HL-60/S4 treated with retinoic acid at 250 ng/mL for 4 days and 3 days (cell line): ENCODE measurements at regions not wholly inside any gene's neighbourhood (a gene's known extent, or its start where the extent isn't known, plus 50 kb on each side); places are given as distances from the start of the nearest gene placed in this dataset.
"Not testable (repeated sequence)": the region's sequence is repeated elsewhere in the genome, so short reads cannot be mapped to it uniquely, and the experiment has no call there.

ENCODE experiments used
- in situ Hi-C: fragments of 300-500 bp; cut with MboI; formaldehyde crosslinking; loops from 2 replicates; pipeline ENCODE4 v1.7.0; 2022; ENCODE audit warnings: low sequenced_read_pairs

DNA sequence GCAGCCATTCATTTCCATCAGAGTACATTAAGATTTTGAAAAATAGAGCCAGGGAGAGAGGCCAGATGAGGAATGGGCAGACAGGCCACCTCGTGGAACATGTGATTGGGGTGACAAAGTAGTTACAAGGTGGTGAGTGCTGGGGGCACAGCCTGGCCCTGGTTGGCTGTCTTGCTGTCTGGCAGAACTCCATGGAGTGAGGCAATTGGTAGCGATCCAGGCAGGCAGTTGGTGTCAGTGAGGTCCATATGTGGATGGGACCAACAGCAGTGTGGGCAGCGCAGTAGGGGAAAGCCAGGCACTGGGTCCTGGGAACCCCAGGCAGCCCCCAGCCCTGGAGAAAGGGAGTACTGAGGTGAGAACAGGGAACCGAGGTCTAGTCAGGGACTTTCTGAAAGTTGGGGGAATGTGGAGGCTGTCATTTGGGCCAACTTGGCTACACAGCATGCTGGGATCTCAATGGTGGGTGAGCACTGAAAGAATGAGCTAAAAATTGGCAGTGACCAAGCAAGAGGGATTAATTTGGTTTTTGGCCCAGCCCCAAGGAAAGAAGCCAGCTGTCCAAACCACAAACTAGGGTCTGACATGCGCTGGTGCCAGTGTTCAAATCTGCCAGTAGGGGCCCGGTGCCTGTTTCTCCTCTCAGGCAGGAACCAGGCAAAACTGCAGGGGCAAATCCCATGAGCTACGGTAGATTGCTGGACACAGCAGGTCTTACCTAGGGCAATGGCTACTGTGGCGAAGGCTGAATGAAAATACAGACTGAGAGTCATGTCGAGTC lies 61.4 kb upstream of the E2F3 start:
- in situ Hi-C loops, result no loop called here

DNA sequence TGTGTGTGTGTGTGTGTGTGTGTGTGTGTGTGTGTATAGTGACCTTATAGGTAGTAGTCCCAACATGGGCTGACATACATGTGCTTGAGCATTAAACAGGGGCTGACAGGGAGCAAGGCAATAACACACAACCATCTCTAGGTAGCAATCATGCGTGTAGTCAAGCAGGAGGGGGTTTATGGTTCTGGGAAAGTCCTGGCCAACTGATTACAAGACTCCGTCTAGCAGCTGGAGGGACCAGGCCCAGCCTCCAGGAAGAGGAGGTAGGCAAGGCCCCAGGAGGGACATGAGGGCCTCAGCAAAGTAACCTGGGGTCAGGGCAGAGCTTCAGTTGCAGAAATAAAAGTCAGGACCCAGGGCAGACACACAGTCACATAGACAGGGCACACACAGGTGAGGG lies 60.6 kb upstream of the E2F3 start:
- in situ Hi-C loops, result no loop called here

DNA sequence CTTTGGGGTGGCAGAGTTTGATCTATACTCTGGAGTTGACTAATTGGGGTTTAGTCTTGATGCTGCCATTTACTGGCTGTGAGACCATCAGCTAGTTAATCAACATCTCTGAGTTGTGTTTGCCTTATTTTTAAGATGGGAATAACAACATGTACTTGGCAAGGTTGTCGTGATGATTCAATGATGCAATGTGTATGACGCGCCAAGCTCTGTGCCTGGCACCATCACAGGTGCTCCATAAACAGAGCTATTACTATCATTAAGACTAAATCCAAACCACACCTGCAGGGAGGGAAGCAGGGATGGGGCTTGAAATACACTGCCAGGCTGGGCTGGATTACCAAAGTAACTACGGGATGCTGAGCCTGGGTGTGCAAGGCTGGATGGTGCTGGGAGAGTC lies 60.1 kb upstream of the E2F3 start:
- in situ Hi-C loops, result no loop called here

DNA sequence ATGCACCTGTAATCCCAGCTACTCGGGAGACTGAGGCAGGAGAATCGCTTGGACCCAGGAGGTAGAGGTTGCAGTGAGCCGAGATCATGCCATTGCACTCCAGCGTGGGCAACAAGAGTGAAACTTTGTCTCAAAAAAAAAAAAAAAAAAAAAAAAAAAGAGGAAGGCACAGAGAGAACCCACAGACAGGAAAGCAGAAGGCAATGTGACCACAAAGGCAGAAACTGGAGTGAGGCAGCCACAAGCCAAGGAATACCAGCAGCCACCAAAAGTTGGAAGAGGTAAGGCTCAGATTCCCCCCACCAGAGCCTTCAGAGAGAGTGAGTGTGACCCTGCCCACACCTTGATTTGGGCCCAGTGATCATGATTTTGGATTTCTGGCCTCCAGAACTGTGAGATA lies 54.7 kb upstream of the E2F3 start:
- in situ Hi-C loops, result not testable (repeated sequence)

DNA sequence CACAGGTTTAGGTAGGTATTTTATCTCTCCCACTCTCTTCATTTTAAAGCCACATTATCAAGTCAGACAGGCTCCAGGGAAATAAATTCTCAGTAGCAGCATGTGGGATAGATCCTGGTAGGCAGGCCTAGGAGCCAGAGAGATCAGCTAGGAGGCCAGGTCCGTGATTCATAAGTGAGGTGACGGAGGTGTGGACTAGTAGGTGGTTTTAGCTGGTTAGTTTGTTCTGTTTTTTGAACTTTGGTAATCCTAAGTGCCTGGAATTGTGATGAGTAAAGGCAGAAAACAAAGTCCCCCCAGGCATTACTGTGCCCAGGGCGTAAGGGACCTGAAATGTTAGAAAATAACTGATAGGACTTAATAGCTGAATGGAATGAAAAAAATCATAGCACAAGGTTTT lies 53.6 kb upstream of the E2F3 start:
- in situ Hi-C loops, result no loop called here

DNA sequence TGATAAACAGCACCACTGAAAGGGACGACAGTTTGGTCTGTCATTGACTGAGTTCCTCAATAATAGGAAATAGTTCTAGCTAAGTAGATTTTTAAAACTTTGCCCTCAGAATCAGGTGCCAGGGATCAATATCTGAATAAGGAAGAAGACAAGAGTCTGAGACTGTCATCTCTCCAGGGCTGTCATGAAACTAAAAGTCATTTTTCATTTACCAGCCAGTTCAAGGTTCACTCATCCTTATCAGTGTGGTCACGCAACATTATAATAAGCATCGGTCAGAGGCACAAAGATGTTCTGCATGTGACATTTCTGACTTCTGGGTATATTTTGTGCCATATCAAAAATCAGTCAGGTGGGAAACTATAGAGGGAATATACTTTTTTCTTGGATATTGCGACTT lies 52.5 kb upstream of the E2F3 start:
- in situ Hi-C loops, result no loop called here

DNA sequence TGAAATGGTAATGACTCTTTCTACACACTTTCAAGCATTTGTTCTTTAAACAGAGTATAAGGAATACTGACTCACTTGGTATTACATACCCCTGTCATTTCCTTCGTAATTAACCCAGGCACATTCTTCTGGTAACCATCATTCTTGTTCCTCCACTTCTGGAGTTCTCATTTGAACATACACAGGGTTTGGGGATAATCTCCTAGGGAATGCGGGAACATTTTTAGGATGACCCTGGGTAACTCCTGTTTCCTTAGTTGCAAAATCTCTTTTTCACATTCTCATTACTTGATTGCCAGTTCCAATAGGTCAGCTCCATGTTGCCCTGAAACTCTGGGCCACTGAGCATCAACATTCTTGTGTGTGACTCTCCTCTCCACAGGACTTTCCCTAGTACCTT lies 51.5 kb upstream of the E2F3 start:
- in situ Hi-C loops, result no loop called here

DNA sequence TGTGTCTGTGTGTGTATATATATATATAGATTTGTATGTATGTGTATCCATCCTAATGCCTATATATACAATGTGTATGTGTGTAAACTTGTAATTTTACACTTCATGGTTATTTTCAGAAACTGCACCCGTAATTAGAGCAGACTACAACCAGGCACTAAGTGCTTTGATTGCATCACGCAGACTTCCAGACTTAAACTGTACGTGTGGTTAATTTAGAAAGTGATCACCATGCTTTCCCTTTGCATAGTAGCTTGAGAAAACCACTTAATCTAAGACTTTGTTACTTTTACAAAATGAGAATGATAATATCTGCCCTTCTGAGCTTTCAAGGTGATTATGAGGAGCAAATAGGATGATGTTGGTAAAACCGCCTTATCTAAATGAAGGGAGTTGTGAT lies 50.1 kb upstream of the E2F3 start:
- in situ Hi-C loops, result no loop called here
